A673 (cell line): ENCODE measurements at regions not wholly inside any gene's neighbourhood (a gene's known extent, or its start where the extent isn't known, plus 50 kb on each side); places are given as distances from the start of the nearest gene placed in this dataset.

Experiments
- BruUV-seq: library from RNA; stranded (reverse); fragments of 400-500 nt; replicated peaks from 2 replicates; lab custom pipeline; 2021; lab: Mats Ljungman, UMichigan
- CTCF ChIA-PET: fragments of 300-600 bp; sonication (Branson Sonifier 250); formaldehyde crosslinking; loops from one replicate; lab custom pipeline; 2022; ENCODE audit warnings: antibody characterized with exemption; lab: Charles Lee
- POLR2A ChIA-PET: fragments of 300-600 bp; sonication (Branson Sonifier 250); formaldehyde crosslinking; loops from one replicate; lab custom pipeline; 2022; ENCODE audit warnings: antibody characterized with exemption; ENCODE audit not compliant: low non-redundant PET; lab: Charles Lee
- DNase-seq: peaks from one replicate; pipeline ENCODE4 v3.0.0-alpha.2; 2015; ENCODE audit warnings: low spot score
- H3K27ac ChIP-seq: fragments of 200-600 bp; sonication (generic); 2 replicates; pipeline ENCODE4 v1.5.1; 2016; ENCODE audit warnings: mixed run types, low read depth, mild to moderate bottlenecking, mixed read lengths, antibody characterized with exemption, low read length; ENCODE audit not compliant: poor library complexity, severe bottlenecking
- H3K27me3 ChIP-seq: fragments of 200-600 bp; sonication (generic); replicated peaks from 2 replicates; pipeline ENCODE4 v1.6.1; 2017; ENCODE audit warnings: mixed run types, low read depth, mild to moderate bottlenecking, mixed read lengths, antibody characterized with exemption, low read length; ENCODE audit not compliant: insufficient read depth, poor library complexity
- H3K36me3 ChIP-seq: fragments of 200-600 bp; sonication (generic); 2 replicates; pipeline ENCODE4 v1.6.1; 2016; ENCODE audit warnings: mixed run types, mild to moderate bottlenecking, mixed read lengths, antibody characterized with exemption, low read length; ENCODE audit not compliant: insufficient read depth, poor library complexity, severe bottlenecking
- H3K4me1 ChIP-seq: fragments of 200-600 bp; sonication (generic); 2 replicates; pipeline ENCODE4 v1.6.1; 2017; ENCODE audit warnings: mixed run types, mild to moderate bottlenecking, mixed read lengths, antibody characterized with exemption, low read length; ENCODE audit not compliant: insufficient read depth, poor library complexity, severe bottlenecking
- H3K4me3 ChIP-seq: fragments of 200-600 bp; sonication (generic); 2 replicates; pipeline ENCODE4 v1.5.1; 2016; ENCODE audit warnings: low read depth, mixed run types, mild to moderate bottlenecking, mixed read lengths, low read length; ENCODE audit not compliant: poor library complexity, severe bottlenecking
- H3K9me3 ChIP-seq: fragments of 200-600 bp; sonication (generic); 2 replicates; pipeline ENCODE4 v1.6.1; 2016; ENCODE audit warnings: mixed run types, low read depth, mild to moderate bottlenecking, mixed read lengths, antibody characterized with exemption, low read length; ENCODE audit not compliant: poor library complexity, severe bottlenecking
- CTCF ChIP-seq: fragments of 300-800, 200-600 bp; sonication (generic); conservative IDR thresholded peaks from 2 replicates; pipeline ENCODE4 v1.5.1; 2017; ENCODE audit warnings: low read depth, mild to moderate bottlenecking, antibody characterized with exemption, low read length, moderate library complexity, mixed read lengths
- EZH2 ChIP-seq: fragments of 200-600 bp; sonication (generic); IDR thresholded peaks from 2 replicates; pipeline ENCODE4 v1.6.1; 2017; ENCODE audit warnings: borderline replicate concordance, low read depth, mild to moderate bottlenecking, mixed read lengths, antibody characterized with exemption, low read length; ENCODE audit not compliant: poor library complexity, severe bottlenecking
- intact Hi-C: fragments of 100-400 bp; cut with micrococcal nuclease; formaldehyde crosslinking; loops from one replicate; pipeline ENCODE4 v1.10.0; 2022; ENCODE audit not compliant: unreplicated experiment

- no peaks in the 10 kb centered on the region for H3K27me3 ChIP-seq
- H3K4me3 ChIP-seq = no peak overlapping the region
- H3K4me1 ChIP-seq = peaks cover 38% of the 10 kb centered on the region
- intact Hi-C loops = no loop called here
- no TSS peak for BruUV-seq
- no peaks in the 10 kb centered on the region for H3K36me3 ChIP-seq
- CTCF ChIA-PET = no interaction called here
- DNase-seq = no peak
- no peak for TF ChIP-seq EZH2
- TF ChIP-seq CTCF = no peak
- H3K9me3 ChIP-seq = no peaks in the 10 kb centered on the region
- POLR2A ChIA-PET = no interaction called here
- H3K27ac ChIP-seq = no peak overlapping the region
These were observed 61.9 kb downstream of the TMEM30B start for GRCh38 chr14:61219256-61219655.

GRCh38 chr14:61218767-61219166 is 62.4 kb downstream of the TMEM30B start:
- POLR2A ChIA-PET = no interaction called here
- H3K4me1 ChIP-seq = peaks cover 39% of the 10 kb centered on the region
- no peak overlapping the region for H3K4me3 ChIP-seq
- CTCF ChIA-PET = no interaction called here
- no TSS peak for BruUV-seq
- TF ChIP-seq CTCF (no peak), EZH2 (no peak)
- H3K27ac ChIP-seq = no peak overlapping the region
- peak; percentile 24 for DNase-seq
- H3K27me3 ChIP-seq = no peaks in the 10 kb centered on the region
- no peaks in the 10 kb centered on the region for H3K36me3 ChIP-seq
- H3K9me3 ChIP-seq = no peaks in the 10 kb centered on the region
- intact Hi-C loops = no loop called here

- ChIA-PET POLR2A (no interaction called here), CTCF (no interaction called here)
- Histone ChIP-seq H3K36me3 (no peaks in the 10 kb centered on the region), H3K4me3 (no peak overlapping the region), H3K4me1 (peaks cover 45% of the 10 kb centered on the region), H3K27me3 (no peaks in the 10 kb centered on the region), H3K9me3 (no peaks in the 10 kb centered on the region), H3K27ac (no peak overlapping the region)
- BruUV-seq = no TSS peak
- TF ChIP-seq EZH2 = no peak
- TF ChIP-seq CTCF = no peak
- DNase-seq = no peak
- intact Hi-C loops = no loop called here
These were observed 63.0 kb downstream of the TMEM30B start for GRCh38 chr14:61218157-61218556.
